OCI-LY1 (cell line): ENCODE measurements at regions not wholly inside any gene's neighbourhood (a gene's known extent, or its start where the extent isn't known, plus 50 kb on each side); places are given as distances from the start of the nearest gene placed in this dataset.
A peak's percentile ranks its signal among the peaks of the same experiment; 100 is the strongest.

Source experiments
- H2AFZ ChIP-seq: fragments of 200-600 bp; sonication (generic), shearing (Covaris generic); 2 replicates; pipeline ENCODE4 v1.6.0; 2014; ENCODE audit warnings: antibody characterized with exemption, mild to moderate bottlenecking, low read length
- H3F3A ChIP-seq: fragments of 200-600 bp; sonication (generic), shearing (Covaris generic); 2 replicates; pipeline ENCODE4 v1.6.0; 2014; ENCODE audit warnings: mild to moderate bottlenecking, antibody characterized with exemption, low read length, moderate library complexity; ENCODE audit not compliant: insufficient read depth
- H3K27ac ChIP-seq: fragments of 200-600 bp; sonication (generic); 2 replicates; pipeline ENCODE4 v1.5.1; 2014; ENCODE audit warnings: low read length, mixed run types, mild to moderate bottlenecking, low read depth; ENCODE audit not compliant: poor library complexity, severe bottlenecking
- H3K27me3 ChIP-seq: fragments of 200-600 bp; sonication (generic); 2 replicates; pipeline ENCODE4 v1.6.0; 2014; ENCODE audit warnings: antibody characterized with exemption, mild to moderate bottlenecking, low read length, moderate library complexity; ENCODE audit not compliant: insufficient read depth
- H3K36me3 ChIP-seq: fragments of 200-600 bp; sonication (generic); 2 replicates; pipeline ENCODE4 v1.6.1; 2014; ENCODE audit warnings: mild to moderate bottlenecking, antibody characterized with exemption, low read length, moderate library complexity, mixed read lengths; ENCODE audit not compliant: insufficient read depth
- H3K4me1 ChIP-seq: fragments of 200-600 bp; sonication (generic); 2 replicates; pipeline ENCODE4 v1.5.1; 2014; ENCODE audit warnings: mild to moderate bottlenecking, low read length, moderate library complexity; ENCODE audit not compliant: insufficient read depth, severe bottlenecking
- H3K4me2 ChIP-seq: fragments of 200-600 bp; sonication (generic), shearing (Covaris generic); 2 replicates; pipeline ENCODE4 v1.6.1; 2014; ENCODE audit warnings: low read length
- H3K4me3 ChIP-seq: fragments of 200-600 bp; sonication (generic); 2 replicates; pipeline ENCODE4 v1.5.1; 2014; ENCODE audit warnings: low read length, low read depth, mild to moderate bottlenecking, mixed read lengths; ENCODE audit not compliant: poor library complexity, severe bottlenecking
- H3K79me2 ChIP-seq: fragments of 200-600 bp; shearing (Covaris generic); 2 replicates; pipeline ENCODE4 v1.6.1; 2016; ENCODE audit warnings: mixed run types, low read length, mixed read lengths; ENCODE audit not compliant: insufficient read depth
- H3K9ac ChIP-seq: fragments of 200-600 bp; sonication (generic), shearing (Covaris generic); 2 replicates; pipeline ENCODE4 v1.6.1; 2014; ENCODE audit warnings: mild to moderate bottlenecking, low read length, mixed read lengths
- H3K9me2 ChIP-seq: fragments of 200-600 bp; sonication (generic), shearing (Covaris generic); 2 replicates; pipeline ENCODE4 v1.6.1; 2014; ENCODE audit warnings: low read depth, mild to moderate bottlenecking, low read length, mixed read lengths
- H3K9me3 ChIP-seq: fragments of 200-600 bp; shearing (Covaris generic); 2 replicates; pipeline ENCODE4 v1.6.1; 2014; ENCODE audit warnings: low read length, mixed read lengths
- H4K20me1 ChIP-seq: fragments of 200-600 bp; sonication (generic), shearing (Covaris generic); 2 replicates; pipeline ENCODE4 v1.6.0; 2016; ENCODE audit warnings: mild to moderate bottlenecking, low read length; ENCODE audit not compliant: insufficient read depth
- CTCF ChIP-seq: fragments of 200-600 bp; sonication (generic), shearing (Covaris generic); IDR thresholded peaks from 2 replicates; pipeline ENCODE4 v1.5.1; 2017; ENCODE audit warnings: mild to moderate bottlenecking, antibody characterized with exemption, low read length, moderate library complexity, mixed read lengths
- EZH2 ChIP-seq: fragments of 200-600 bp; sonication (generic), shearing (Covaris generic); IDR thresholded peaks from 2 replicates; pipeline ENCODE4 v1.8.0; 2017; ENCODE audit warnings: borderline replicate concordance, mixed run types, mild to moderate bottlenecking, antibody characterized with exemption, low read length, moderate library complexity, mixed read lengths

GRCh38 chr4:8688041-8688907 lies 95.7 kb downstream of the CPZ start:
- Histone ChIP-seq H3K36me3 (no peaks in the 10 kb centered on the region), H3K79me2 (no peaks in the 10 kb centered on the region), H3K27ac (no peak overlapping the region), H3K27me3 (no peaks in the 10 kb centered on the region), H3K9me2 (no peaks in the 10 kb centered on the region), H3K4me2 (no peak overlapping the region), H4K20me1 (no peaks in the 10 kb centered on the region), H3F3A (no peaks in the 10 kb centered on the region), H3K9ac (no peak overlapping the region), H3K4me3 (no peak overlapping the region), H3K9me3 (no peaks in the 10 kb centered on the region), H3K4me1 (no peaks in the 10 kb centered on the region), H2AFZ (no peak overlapping the region)
- TF ChIP-seq CTCF (peak; percentile 10; the same call in 1 of the 2 replicates), EZH2 (no peak)

- Histone ChIP-seq H3K9me3 (no peaks in the 10 kb centered on the region), H3K4me3 (no peak overlapping the region), H4K20me1 (no peaks in the 10 kb centered on the region), H3K9me2 (no peaks in the 10 kb centered on the region), H3K27ac (no peak overlapping the region), H3K36me3 (no peaks in the 10 kb centered on the region), H3K79me2 (no peaks in the 10 kb centered on the region), H3K4me2 (no peak overlapping the region), H2AFZ (no peak overlapping the region), H3K27me3 (no peaks in the 10 kb centered on the region), H3K4me1 (no peaks in the 10 kb centered on the region), H3F3A (no peaks in the 10 kb centered on the region), H3K9ac (no peak overlapping the region)
- TF ChIP-seq CTCF (no peak), EZH2 (no peak)
These were observed 94.5 kb downstream of the CPZ start for GRCh38 chr4:8687083-8687482.

GRCh38 chr4:8685831-8686230 lies 93.3 kb downstream of the CPZ start:
- H3K36me3 ChIP-seq: no peaks in the 10 kb centered on the region
- no peaks in the 10 kb centered on the region for H3K9me3 ChIP-seq
- no peak overlapping the region for H3K27ac ChIP-seq
- H3K4me1 ChIP-seq: no peaks in the 10 kb centered on the region
- no peaks in the 10 kb centered on the region for H3K79me2 ChIP-seq
- H3K4me3 ChIP-seq: no peak overlapping the region
- H2AFZ ChIP-seq: no peak overlapping the region
- H3K27me3 ChIP-seq: no peaks in the 10 kb centered on the region
- H3K4me2 ChIP-seq: no peak overlapping the region
- H3K9ac ChIP-seq: no peak overlapping the region
- no peaks in the 10 kb centered on the region for H3F3A ChIP-seq
- TF ChIP-seq EZH2 (no peak), CTCF (no peak)
- no peaks in the 10 kb centered on the region for H3K9me2 ChIP-seq
- no peaks in the 10 kb centered on the region for H4K20me1 ChIP-seq
